Right ventricle myocardium superior (tissue), 1 donor: ENCODE measurements at regions not wholly inside any gene's neighbourhood (a gene's known extent, or its start where the extent isn't known, plus 50 kb on each side); places are given as distances from the start of the nearest gene placed in this dataset.
A peak's percentile ranks its signal among the peaks of the same experiment; 100 is the strongest.

Experiments
- ATAC-seq: fragments of 200-7000 bp; cut with Tn5 transposase; one replicate; pipeline ENCODE4 v1.9.1; 2020; ENCODE audit warnings: mild to moderate bottlenecking; ENCODE audit not compliant: poor library complexity
- DNase-seq: peaks from one replicate; pipeline ENCODE4 v3.0.0-alpha.2; 2020
- intact Hi-C: fragments of 100-400 bp; cut with DNase I; formaldehyde crosslinking; loops from one replicate; pipeline ENCODE4 v1.11.2; 2022
- donor health status: DM: no; HTN: yes; CAD: no; lungs with severe emphysema.

GRCh38 chr4:130524057-130524456 is 1428.1 kb downstream of the C4orf33 start:
- DNase-seq (no peak), ATAC-seq (no peak)
- intact Hi-C loops, result no loop called here

GRCh38 chr4:130530505-130530904 is 1434.6 kb downstream of the C4orf33 start:
- ATAC-seq (no peak), DNase-seq (no peak)
- intact Hi-C loops, result no loop called here

GRCh38 chr4:130534651-130535050 is 1438.7 kb downstream of the C4orf33 start:
- intact Hi-C loops, result no loop called here
- DNase-seq (no peak), ATAC-seq (no peak)

GRCh38 chr4:130542953-130543352 is 1447.0 kb downstream of the C4orf33 start:
- DNase-seq (no peak), ATAC-seq (no peak)
- intact Hi-C loops, result no loop called here

GRCh38 chr4:130545171-130545570 is 1449.2 kb downstream of the C4orf33 start:
- ATAC-seq (no peak), DNase-seq (no peak)
- intact Hi-C loops, result no loop called here

GRCh38 chr4:130545596-130545995 is 1449.6 kb downstream of the C4orf33 start:
- intact Hi-C loops, result no loop called here
- ATAC-seq, result no peak

GRCh38 chr4:130559268-130559667 is 1463.3 kb downstream of the C4orf33 start:
- no peak for ATAC-seq
- DNase-seq, result no peak
- intact Hi-C loops, result no loop called here

More at GRCh38 chr4:130545596-130545995, 1449.6 kb downstream of the C4orf33 start:
- DNase-seq, result no peak

GRCh38 chr4:130563185-130563888 is 1467.4 kb downstream of the C4orf33 start:
- intact Hi-C loops, result no loop called here
- DNase-seq (peak; percentile 47), ATAC-seq (peak; percentile 53)

GRCh38 chr4:130563889-130564418 is 1468.0 kb downstream of the C4orf33 start:
- no peak for ATAC-seq
- intact Hi-C loops, result no loop called here
- no peak for DNase-seq

GRCh38 chr4:130568746-130569145 is 1472.8 kb downstream of the C4orf33 start:
- ATAC-seq (no peak), DNase-seq (no peak)
- intact Hi-C loops, result no loop called here

GRCh38 chr4:130573742-130574141 is 1477.8 kb downstream of the C4orf33 start:
- intact Hi-C loops, result no loop called here
- ATAC-seq, result no peak
- no peak for DNase-seq

- intact Hi-C loops, result no loop called here
- ATAC-seq (no peak), DNase-seq (no peak)
Measured at GRCh38 chr4:130574215-130574614, 1478.3 kb downstream of the C4orf33 start.

- intact Hi-C loops, result no loop called here
- DNase-seq (no peak), ATAC-seq (no peak)
Measured at GRCh38 chr4:130576218-130576617, 1480.3 kb downstream of the C4orf33 start.

GRCh38 chr4:130591091-130591490 is 1495.1 kb downstream of the C4orf33 start:
- intact Hi-C loops, result no loop called here
- no peak for ATAC-seq
- DNase-seq, result no peak

- intact Hi-C loops, result no loop called here
- DNase-seq (no peak), ATAC-seq (no peak)
Measured at GRCh38 chr4:130600706-130601105, 1504.8 kb downstream of the C4orf33 start.

- intact Hi-C loops, result no loop called here
- ATAC-seq, result no peak
- DNase-seq, result no peak
Measured at GRCh38 chr4:130603043-130603442, 1507.1 kb downstream of the C4orf33 start.

- intact Hi-C loops, result no loop called here
- ATAC-seq (no peak), DNase-seq (no peak)
Measured at GRCh38 chr4:130608121-130608520, 1512.2 kb downstream of the C4orf33 start.

- no peak for DNase-seq
- intact Hi-C loops, result no loop called here
Measured at GRCh38 chr4:130628531-130628930, 1532.6 kb downstream of the C4orf33 start.

GRCh38 chr4:130632731-130633604 is 1537.0 kb downstream of the C4orf33 start:
- DNase-seq (no peak), ATAC-seq (no peak)
- intact Hi-C loops, result no loop called here

More at GRCh38 chr4:130628531-130628930, 1532.6 kb downstream of the C4orf33 start:
- no peak for ATAC-seq

- DNase-seq, result no peak
- ATAC-seq, result no peak
- intact Hi-C loops, result no loop called here
Measured at GRCh38 chr4:130636486-130636885, 1540.5 kb downstream of the C4orf33 start.
